GM18873 (cell line): ENCODE measurements at regions not wholly inside any gene's neighbourhood (a gene's known extent, or its start where the extent isn't known, plus 50 kb on each side); places are given as distances from the start of the nearest gene placed in this dataset.
"Not testable (repeated sequence)": the region's sequence is repeated elsewhere in the genome, so short reads cannot be mapped to it uniquely, and the experiment has no call there.

Experiments used
- ATAC-seq: cut with Tn5 transposase; IDR thresholded peaks from one replicate; pipeline ENCODE4 v1.9.1; 2021; ENCODE audit warnings: mild to moderate bottlenecking, moderate library complexity, moderate number of reproducible peaks; ENCODE audit not compliant: unreplicated experiment, low FRiP score

GRCh38 chr5:98391921-98392625, 381.4 kb upstream of the RGMB start:
- no peak for ATAC-seq

- ATAC-seq: not testable (repeated sequence)
Measured at GRCh38 chr5:98393205-98393604, 380.3 kb upstream of the RGMB start.

- ATAC-seq: no peak
Measured at GRCh38 chr5:98397081-98397480, 376.4 kb upstream of the RGMB start.

- no peak for ATAC-seq
Measured at GRCh38 chr5:98398465-98398864, 375.0 kb upstream of the RGMB start.

GRCh38 chr5:98401656-98402055, 371.8 kb upstream of the RGMB start:
- no peak for ATAC-seq

- ATAC-seq: no peak
Measured at GRCh38 chr5:98402130-98402529, 371.3 kb upstream of the RGMB start.

DNA sequence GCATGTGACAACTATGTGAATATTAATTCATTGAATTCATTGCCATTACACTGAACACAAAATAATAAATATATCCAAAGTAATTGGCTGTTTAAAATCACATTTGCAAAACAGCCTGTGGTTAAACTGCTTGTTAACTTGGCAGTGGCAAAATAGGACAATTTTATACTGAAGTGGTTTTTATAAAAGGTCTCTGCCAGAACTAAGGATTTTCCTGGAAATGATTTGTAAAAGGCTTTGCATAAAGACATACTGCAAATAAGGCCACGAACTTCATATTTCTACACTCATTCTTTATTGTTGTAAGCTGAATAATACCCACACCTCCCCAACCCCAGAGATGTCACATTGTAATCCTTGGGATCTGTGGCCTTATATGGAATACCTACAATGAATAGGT, 370.3 kb upstream of the RGMB start:
- ATAC-seq: no peak

DNA sequence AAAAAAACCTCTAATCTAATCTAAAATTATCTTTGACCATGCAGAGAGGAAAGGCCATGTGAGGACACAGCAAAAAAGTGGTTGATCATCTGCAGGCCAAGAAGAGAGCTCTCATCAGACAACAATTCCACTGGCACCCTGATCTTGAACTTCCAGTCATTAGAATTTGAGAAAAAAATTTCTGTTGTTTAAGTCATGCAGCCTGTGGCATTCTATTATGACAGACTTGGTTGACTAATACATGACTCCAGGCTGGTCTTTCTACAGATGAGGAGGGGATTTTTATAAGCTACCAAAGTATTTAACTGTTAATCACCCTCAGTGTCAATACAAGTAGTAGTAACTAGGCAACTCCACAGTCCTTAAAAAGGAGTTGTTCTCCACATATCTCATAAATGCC, 358.5 kb upstream of the RGMB start:
- ATAC-seq: no peak

- no peak for ATAC-seq
Measured at GRCh38 chr5:98415663-98416062, 357.8 kb upstream of the RGMB start.

GRCh38 chr5:98416541-98416940, 356.9 kb upstream of the RGMB start:
- ATAC-seq: no peak

GRCh38 chr5:98419825-98420224, 353.6 kb upstream of the RGMB start:
- no peak for ATAC-seq

GRCh38 chr5:98424681-98425450, 348.6 kb upstream of the RGMB start:
- no peak for ATAC-seq

DNA sequence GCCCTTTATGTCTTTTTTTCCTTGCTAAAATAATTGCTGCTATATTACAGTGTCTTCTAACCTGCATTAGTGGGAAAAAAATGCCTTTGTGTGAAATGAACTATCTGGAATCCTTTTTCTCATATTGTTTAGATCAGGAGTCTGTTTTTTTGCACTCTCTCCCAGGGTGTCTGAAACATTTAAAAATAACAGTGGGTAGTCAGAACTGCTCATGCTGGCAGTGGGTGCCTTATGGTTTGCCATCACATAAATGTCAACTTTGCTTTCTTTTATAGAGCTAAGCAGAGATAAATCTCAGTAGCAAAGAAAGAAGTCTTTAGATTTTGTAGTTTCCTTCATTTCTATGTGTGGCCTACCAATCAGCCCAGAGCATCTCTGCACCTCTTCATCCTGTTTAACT, 347.8 kb upstream of the RGMB start:
- no peak for ATAC-seq

- no peak for ATAC-seq
Measured at GRCh38 chr5:98428806-98429205, 344.7 kb upstream of the RGMB start.

DNA sequence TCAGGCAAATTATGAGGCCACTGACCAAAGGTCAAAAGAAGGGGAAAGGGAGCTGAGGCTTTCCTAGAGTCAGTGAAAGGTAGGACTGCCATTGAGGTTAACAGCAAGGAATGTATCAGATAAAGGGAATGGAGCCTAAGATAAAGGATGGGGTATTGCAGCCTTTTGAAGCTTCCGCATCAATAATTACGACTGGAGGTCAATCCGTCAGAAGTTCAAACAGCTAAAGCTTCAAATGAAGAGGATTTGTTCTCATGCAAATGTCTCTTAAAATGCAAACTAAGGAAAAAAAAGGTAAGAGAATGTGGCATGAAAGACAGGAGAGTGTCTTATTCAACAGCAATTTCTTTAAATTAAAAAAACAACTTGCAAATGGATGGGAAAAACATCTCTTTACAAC, 341.1 kb upstream of the RGMB start:
- no peak for ATAC-seq

- ATAC-seq: no peak
Measured at GRCh38 chr5:98433022-98433421, 340.4 kb upstream of the RGMB start.

DNA sequence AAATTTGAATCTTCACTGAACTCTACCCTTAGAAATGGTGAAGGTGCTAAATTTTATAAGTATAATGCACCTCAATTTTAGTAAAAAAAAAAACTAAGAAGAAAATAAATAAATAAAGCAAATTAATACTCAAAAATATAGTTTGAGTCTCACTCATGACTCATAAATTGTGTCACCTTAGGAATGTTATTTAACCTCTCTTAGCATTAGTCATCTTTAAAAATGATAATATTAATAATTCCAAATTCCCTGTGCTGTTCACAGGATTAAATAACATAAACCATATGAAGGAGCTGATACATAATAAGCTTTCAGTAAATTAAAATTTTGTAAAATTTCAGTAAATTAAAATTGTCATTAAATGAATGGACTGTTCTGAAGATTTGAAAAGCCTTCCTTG, 339.8 kb upstream of the RGMB start:
- no peak for ATAC-seq

DNA sequence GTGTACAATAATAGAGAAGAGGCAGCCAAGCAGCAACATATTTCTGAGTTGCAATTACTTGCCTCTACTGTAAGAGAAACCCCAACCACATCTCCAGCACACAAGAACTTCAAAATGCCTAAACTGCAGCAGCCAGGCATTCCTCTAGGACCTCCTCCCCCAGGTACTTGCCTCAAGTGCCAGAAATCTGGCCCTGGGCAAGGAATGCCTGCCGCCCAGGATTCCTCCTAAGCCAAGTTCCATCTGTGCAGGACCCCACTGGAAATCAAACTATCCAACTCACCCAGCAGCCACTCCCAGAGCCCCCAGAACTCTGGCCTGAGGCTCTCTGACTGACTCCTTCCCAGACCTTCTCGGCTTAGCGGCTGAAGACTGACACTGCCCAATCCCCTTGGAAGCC, 336.8 kb upstream of the RGMB start:
- no peak for ATAC-seq

DNA sequence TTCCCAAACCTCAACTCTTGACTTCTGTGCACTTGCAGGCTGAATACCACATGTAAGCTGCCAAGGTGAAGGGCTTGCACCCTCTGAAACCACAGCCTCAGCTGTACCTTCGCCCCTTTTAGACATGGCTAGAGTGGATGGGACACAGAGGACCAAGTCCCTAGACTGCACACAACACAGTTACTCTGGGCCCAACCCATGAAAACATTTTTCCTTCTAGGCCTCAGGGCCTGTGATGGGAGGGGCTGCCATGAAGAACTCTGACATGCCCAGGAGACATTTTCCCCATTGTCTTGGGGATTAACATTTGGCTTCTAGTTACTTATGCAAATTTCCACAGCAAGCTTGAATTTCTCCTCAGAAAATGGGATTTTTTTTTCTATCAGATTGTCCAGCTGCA, 331.0 kb upstream of the RGMB start:
- no peak for ATAC-seq

- ATAC-seq: no peak
Measured at GRCh38 chr5:98443881-98444280, 329.6 kb upstream of the RGMB start.

- ATAC-seq: no peak
Measured at GRCh38 chr5:98453296-98453695, 320.2 kb upstream of the RGMB start.

- ATAC-seq: no peak
Measured at GRCh38 chr5:98454407-98454806, 319.1 kb upstream of the RGMB start.
